Psoas muscle (tissue), 7 donors: ENCODE measurements at regions not wholly inside any gene's neighbourhood (a gene's known extent, or its start where the extent isn't known, plus 50 kb on each side); places are given as distances from the start of the nearest gene placed in this dataset.

Experiments
- ATAC-seq, 4 donors: fragments of 200-7000 bp; cut with Tn5 transposase; one replicate each; pipeline ENCODE4 v1.9.1; 2020; ENCODE audit warnings: moderate library complexity in 3 of 4, mild to moderate bottlenecking in 2 of 4
- DNase-seq, 2 donors: peaks; one replicate each; pipeline ENCODE4 v3.0.0-alpha.2; 2020
- H3K27ac ChIP-seq: fragments of 200-600 bp; one replicate; pipeline ENCODE4 v1.8.0; 2022
- H3K27me3 ChIP-seq, 3 donors: fragments of 200-600 bp in 1 of 3; one replicate each; pipeline versions ENCODE4 v1.6.1 to v1.8.0; 2013 to 2022; ENCODE audit warnings: low read length in 2 of 3, mild to moderate bottlenecking in 2 of 3, moderate library complexity in 1 of 3; ENCODE audit not compliant: insufficient read depth in 3 of 3
- H3K36me3 ChIP-seq, 2 donors: fragments of 200-600 bp in 1 of 2; one replicate each; pipeline versions ENCODE4 v1.6.1 to v1.8.0; 2013 to 2022; ENCODE audit warnings: low read depth in 1 of 2, mild to moderate bottlenecking in 1 of 2, moderate library complexity in 1 of 2; ENCODE audit not compliant: insufficient read depth in 1 of 2
- H3K4me1 ChIP-seq: fragments of 200-600 bp; one replicate; pipeline ENCODE4 v1.8.0; 2022
- H3K4me3 ChIP-seq: fragments of 200-600 bp; one replicate; pipeline ENCODE4 v1.8.0; 2022; ENCODE audit warnings: mild to moderate bottlenecking
- H3K9me3 ChIP-seq: fragments of 200-600 bp; one replicate; pipeline ENCODE4 v1.8.0; 2022
- WGBS, 3 donors: extraction: QIAGEN DNeasy Blood & Tissue Kit; methylation state at CpG; one replicate each; pipeline versions ENCODE4 v1.1.6 to v1.1.7; 2013; 5-methylcytosine and 5-hydroxymethylcytosine counted together
- intact Hi-C, 2 donors: fragments of 100-400 bp; cut with DNase I; formaldehyde crosslinking; loops; one replicate each; pipeline versions ENCODE4 v1.11.0 to v1.14.2; 2022
- TF ChIP-seq, protein P1 (sequence below): fragments of 200-600 bp; IDR thresholded peaks from one replicate; pipeline ENCODE4 v1.8.0; 2022; ENCODE audit warnings: antibody characterized with exemption
- donor health status: healthy with polysubstance abuse.
- donor health status: DM: no; HTN: no; CAD: no; lungs with moderate emphysema.
- donor health status: Bipolar disorder and iron deficiency.
- donor health status: healthy.
- donor health status: DM: yes; HTN: yes; CAD: no.
- donor health status: DM: no; HTN: no; CAD: no.
- donor health status: DM: yes; HTN: yes; CAD: no.

DNA sequence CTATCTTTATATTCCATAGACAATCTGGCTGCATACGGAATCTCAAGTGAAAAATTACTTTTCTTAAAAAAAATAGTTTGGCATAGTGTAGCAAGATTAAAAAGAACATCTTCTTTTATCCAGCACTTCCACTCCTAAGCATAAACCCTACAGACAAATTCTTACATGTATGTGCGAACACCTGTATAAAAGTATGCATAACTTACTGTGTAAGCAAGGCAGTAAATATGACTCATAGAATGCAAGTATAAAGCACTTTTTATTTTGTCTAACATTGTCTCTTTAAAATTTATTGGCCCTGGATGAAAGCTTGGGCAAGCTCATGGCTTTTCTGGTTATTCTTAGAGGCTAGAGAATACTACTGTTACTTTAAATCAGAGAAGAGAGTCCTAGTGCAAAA is 86.4 kb downstream of the MSX2 start:
- TF ChIP-seq, protein P1, sequence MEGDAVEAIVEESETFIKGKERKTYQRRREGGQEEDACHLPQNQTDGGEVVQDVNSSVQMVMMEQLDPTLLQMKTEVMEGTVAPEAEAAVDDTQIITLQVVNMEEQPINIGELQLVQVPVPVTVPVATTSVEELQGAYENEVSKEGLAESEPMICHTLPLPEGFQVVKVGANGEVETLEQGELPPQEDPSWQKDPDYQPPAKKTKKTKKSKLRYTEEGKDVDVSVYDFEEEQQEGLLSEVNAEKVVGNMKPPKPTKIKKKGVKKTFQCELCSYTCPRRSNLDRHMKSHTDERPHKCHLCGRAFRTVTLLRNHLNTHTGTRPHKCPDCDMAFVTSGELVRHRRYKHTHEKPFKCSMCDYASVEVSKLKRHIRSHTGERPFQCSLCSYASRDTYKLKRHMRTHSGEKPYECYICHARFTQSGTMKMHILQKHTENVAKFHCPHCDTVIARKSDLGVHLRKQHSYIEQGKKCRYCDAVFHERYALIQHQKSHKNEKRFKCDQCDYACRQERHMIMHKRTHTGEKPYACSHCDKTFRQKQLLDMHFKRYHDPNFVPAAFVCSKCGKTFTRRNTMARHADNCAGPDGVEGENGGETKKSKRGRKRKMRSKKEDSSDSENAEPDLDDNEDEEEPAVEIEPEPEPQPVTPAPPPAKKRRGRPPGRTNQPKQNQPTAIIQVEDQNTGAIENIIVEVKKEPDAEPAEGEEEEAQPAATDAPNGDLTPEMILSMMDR, result no peak
- Histone ChIP-seq H3K4me1 (no peaks in the 10 kb centered on the region), H3K27ac (no peak overlapping the region), H3K4me3 (no peak overlapping the region), H3K27me3 (no peaks in the 10 kb centered on the region), H3K36me3 (no peaks in the 10 kb centered on the region), H3K9me3 (no peaks in the 10 kb centered on the region)
- 70 to 89% (median 87%) methylated on average over 2 of the region's 2 CpGs for WGBS, 3 donors
- intact Hi-C loops, result no loop called here
- no peak for DNase-seq
- no peak for ATAC-seq

GRCh38 chr5:174807471-174807870 is 83.1 kb downstream of the MSX2 start:
- 59 to 70% (median 63%) methylated on average over 4 of the region's 4 CpGs for WGBS, 3 donors
- Histone ChIP-seq H3K4me1 (no peaks in the 10 kb centered on the region), H3K27me3 (no peaks in the 10 kb centered on the region), H3K36me3 (no peaks in the 10 kb centered on the region), H3K4me3 (no peak overlapping the region), H3K9me3 (no peaks in the 10 kb centered on the region), H3K27ac (no peak overlapping the region)
- no peak for ATAC-seq
- DNase-seq, result no peak
- intact Hi-C loops, result no loop called here
- TF ChIP-seq, protein P1, result no peak

DNA sequence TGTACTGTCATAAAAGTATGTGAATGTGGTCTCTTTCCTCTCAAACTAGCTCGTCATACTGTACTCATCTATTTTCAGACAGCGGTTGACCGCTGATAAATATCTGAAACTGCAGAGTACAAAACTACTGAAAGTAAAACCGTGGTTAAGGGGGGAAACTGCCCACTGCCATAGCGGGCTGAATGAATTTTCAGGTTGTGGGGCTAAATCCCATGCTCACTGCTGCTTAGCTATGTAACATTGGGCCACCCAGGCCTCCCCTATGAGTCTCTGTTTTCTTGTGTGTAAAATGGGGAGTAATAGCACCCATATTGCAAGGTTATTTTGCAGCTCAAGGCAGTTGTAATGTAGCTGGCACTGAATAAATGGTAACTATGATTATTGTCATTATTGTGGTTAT is 82.3 kb downstream of the MSX2 start:
- H3K36me3 ChIP-seq, result no peaks in the 10 kb centered on the region
- 77 to 87% (median 87%) methylated on average over 5 of the region's 5 CpGs for WGBS, 3 donors
- DNase-seq (no peak), ATAC-seq (no peak)
- H3K27me3 ChIP-seq, result no peaks in the 10 kb centered on the region
- no peak overlapping the region for H3K4me3 ChIP-seq
- intact Hi-C loops, result no loop called here
- H3K27ac ChIP-seq, result no peak overlapping the region
- TF ChIP-seq, protein P1, result no peak
- no peaks in the 10 kb centered on the region for H3K9me3 ChIP-seq
- H3K4me1 ChIP-seq, result no peaks in the 10 kb centered on the region

GRCh38 chr5:174801798-174802197 is 77.4 kb downstream of the MSX2 start:
- Histone ChIP-seq H3K27me3 (peaks cover 2 to 3% (median 3%) of the 10 kb centered on the region in 3 donors), H3K27ac (no peak overlapping the region), H3K36me3 (no peaks in the 10 kb centered on the region), H3K4me3 (no peak overlapping the region), H3K9me3 (no peaks in the 10 kb centered on the region), H3K4me1 (no peaks in the 10 kb centered on the region)
- TF ChIP-seq, protein P1, result no peak
- intact Hi-C loops, result no loop called here
- ATAC-seq (no peak), DNase-seq (no peak)
- WGBS, 3 donors, result 79 to 82% (median 80%) methylated on average over 2 of the region's 2 CpGs

GRCh38 chr5:174800435-174800834 is 76.1 kb downstream of the MSX2 start:
- DNase-seq, result no peak

More at GRCh38 chr5:174800435-174800834, 76.1 kb downstream of the MSX2 start:
- ATAC-seq, result no peak
- TF ChIP-seq, protein P1, result no peak
- no peaks in the 10 kb centered on the region for H3K4me1 ChIP-seq
- H3K27ac ChIP-seq, result no peak overlapping the region
- no peaks in the 10 kb centered on the region for H3K36me3 ChIP-seq
- intact Hi-C loops, result no loop called here
- H3K9me3 ChIP-seq, result no peaks in the 10 kb centered on the region
- peaks cover 3 to 7% (median 3%) of the 10 kb centered on the region in 3 donors for H3K27me3 ChIP-seq
- H3K4me3 ChIP-seq, result no peak overlapping the region
